ENCODE measurements at regions not wholly inside any gene's neighbourhood (a gene's known extent, or its start where the extent isn't known, plus 50 kb on each side); places are given as distances from the start of the nearest gene placed in this dataset.

DNA sequence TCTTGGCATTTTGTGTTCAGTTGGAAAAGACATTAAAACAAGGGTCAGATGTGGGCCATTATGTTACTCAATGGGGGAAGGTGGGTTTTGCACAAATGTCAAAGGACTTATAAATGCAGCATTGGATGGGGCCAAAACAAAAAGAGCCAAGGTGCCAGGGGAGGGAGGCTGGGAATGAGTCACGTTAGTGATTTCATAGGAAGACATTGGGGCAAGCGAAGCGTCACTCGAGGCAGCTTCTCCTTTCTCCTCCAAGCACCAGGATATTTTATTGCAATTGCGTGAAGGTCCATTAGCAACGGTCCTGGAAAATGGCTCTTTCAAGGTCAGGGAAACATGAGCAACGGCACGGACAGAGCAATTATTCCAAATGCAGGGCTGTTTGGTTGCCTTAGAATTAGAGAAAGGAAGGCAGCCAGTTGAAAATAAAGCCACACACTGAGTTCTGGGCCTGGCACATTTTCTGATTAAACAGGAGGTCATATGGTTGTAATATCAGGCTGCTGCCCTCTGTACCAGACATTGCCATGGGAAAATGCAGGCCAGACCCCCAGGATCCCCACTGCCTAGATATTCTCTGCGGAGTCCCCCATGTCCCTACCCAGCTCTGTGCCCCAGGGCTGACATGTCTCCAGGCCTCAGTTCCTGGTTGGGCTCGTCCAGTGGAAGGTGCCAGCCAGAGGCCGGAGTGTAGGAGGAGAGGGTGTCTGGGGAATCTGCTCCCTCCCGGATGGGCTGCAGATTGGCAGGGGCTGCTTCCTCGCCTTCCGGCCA, 63.3 kb upstream of the NANOS1 start:
- Histone ChIP-seq H3K4me1 (ENCODE audit: low read length) (no peaks in the 10 kb centered on the region), H3K9me3 (replicated peaks; ENCODE audit: insufficient read depth, low read length) (no peaks in the 10 kb centered on the region), H3K9me2 (replicated peaks; ENCODE audit: insufficient read depth, low read length) (no peaks in the 10 kb centered on the region), H4K20me1 (ENCODE audit: insufficient read depth, low read length) (no peaks in the 10 kb centered on the region), H3K4me2 (ENCODE audit: low read depth, low read length) (no peak overlapping the region), H3K36me3 (replicated peaks; ENCODE audit: insufficient read depth, low read length) (no peaks in the 10 kb centered on the region), H2AFZ (ENCODE audit: low read length) (no peak overlapping the region), H3K27me3 (replicated peaks; ENCODE audit: insufficient read depth, low read length) (no peaks in the 10 kb centered on the region), H3K4me3 (ENCODE audit: low read length) (no peak overlapping the region), H3K27ac (ENCODE audit: low read length) (no peak overlapping the region), H3F3A (ENCODE audit: insufficient read depth, low read length) (no peaks in the 10 kb centered on the region), H3K9ac (ENCODE audit: low read length) (no peak overlapping the region), H3K79me2 (ENCODE audit: low read length) (no peaks in the 10 kb centered on the region)
- no peak for DNase-seq
- TF ChIP-seq EZH2 (optimal IDR thresholded peaks at IDR 0.05; ENCODE audit: low read depth, low read length) (no peak), EZH2phosphoT487 (IDR thresholded peaks at IDR 0.05; ENCODE audit: low read length) (no peak)
- TF ChIP-seq, protein P1, sequence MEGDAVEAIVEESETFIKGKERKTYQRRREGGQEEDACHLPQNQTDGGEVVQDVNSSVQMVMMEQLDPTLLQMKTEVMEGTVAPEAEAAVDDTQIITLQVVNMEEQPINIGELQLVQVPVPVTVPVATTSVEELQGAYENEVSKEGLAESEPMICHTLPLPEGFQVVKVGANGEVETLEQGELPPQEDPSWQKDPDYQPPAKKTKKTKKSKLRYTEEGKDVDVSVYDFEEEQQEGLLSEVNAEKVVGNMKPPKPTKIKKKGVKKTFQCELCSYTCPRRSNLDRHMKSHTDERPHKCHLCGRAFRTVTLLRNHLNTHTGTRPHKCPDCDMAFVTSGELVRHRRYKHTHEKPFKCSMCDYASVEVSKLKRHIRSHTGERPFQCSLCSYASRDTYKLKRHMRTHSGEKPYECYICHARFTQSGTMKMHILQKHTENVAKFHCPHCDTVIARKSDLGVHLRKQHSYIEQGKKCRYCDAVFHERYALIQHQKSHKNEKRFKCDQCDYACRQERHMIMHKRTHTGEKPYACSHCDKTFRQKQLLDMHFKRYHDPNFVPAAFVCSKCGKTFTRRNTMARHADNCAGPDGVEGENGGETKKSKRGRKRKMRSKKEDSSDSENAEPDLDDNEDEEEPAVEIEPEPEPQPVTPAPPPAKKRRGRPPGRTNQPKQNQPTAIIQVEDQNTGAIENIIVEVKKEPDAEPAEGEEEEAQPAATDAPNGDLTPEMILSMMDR (IDR thresholded peaks at IDR 0.05; ENCODE audit: low read length) = no peak

DNA sequence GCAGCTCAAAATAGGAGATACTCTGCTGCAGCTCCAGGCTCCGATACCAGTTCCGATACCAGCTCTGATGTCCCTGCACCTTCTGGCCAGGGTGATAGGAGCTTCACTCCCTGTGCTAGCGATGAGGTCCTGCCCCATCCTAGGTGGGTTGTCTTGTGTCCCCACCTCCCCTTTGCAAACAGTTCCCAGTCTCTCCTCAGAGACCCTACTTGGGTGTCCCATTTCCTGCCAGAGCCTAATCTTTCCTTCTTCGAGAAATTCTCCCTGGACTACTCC, 62.7 kb upstream of the NANOS1 start:
- Histone ChIP-seq H3K79me2 (ENCODE audit: low read length) (no peaks in the 10 kb centered on the region), H3K9me2 (replicated peaks; ENCODE audit: insufficient read depth, low read length) (no peaks in the 10 kb centered on the region), H3K4me3 (ENCODE audit: low read length) (no peak overlapping the region), H3K27ac (ENCODE audit: low read length) (no peak overlapping the region), H3K9ac (ENCODE audit: low read length) (no peak overlapping the region), H3K27me3 (replicated peaks; ENCODE audit: insufficient read depth, low read length) (no peaks in the 10 kb centered on the region), H2AFZ (ENCODE audit: low read length) (no peak overlapping the region), H3K9me3 (replicated peaks; ENCODE audit: insufficient read depth, low read length) (no peaks in the 10 kb centered on the region), H4K20me1 (ENCODE audit: insufficient read depth, low read length) (no peaks in the 10 kb centered on the region), H3K36me3 (replicated peaks; ENCODE audit: insufficient read depth, low read length) (no peaks in the 10 kb centered on the region), H3K4me2 (ENCODE audit: low read depth, low read length) (no peak overlapping the region), H3F3A (ENCODE audit: insufficient read depth, low read length) (no peaks in the 10 kb centered on the region), H3K4me1 (ENCODE audit: low read length) (no peaks in the 10 kb centered on the region)
- TF ChIP-seq, protein P1 (IDR thresholded peaks at IDR 0.05; ENCODE audit: low read length) = no peak
- TF ChIP-seq EZH2phosphoT487 (IDR thresholded peaks at IDR 0.05; ENCODE audit: low read length) (no peak), EZH2 (optimal IDR thresholded peaks at IDR 0.05; ENCODE audit: low read depth, low read length) (no peak)
- no peak for DNase-seq

DNA sequence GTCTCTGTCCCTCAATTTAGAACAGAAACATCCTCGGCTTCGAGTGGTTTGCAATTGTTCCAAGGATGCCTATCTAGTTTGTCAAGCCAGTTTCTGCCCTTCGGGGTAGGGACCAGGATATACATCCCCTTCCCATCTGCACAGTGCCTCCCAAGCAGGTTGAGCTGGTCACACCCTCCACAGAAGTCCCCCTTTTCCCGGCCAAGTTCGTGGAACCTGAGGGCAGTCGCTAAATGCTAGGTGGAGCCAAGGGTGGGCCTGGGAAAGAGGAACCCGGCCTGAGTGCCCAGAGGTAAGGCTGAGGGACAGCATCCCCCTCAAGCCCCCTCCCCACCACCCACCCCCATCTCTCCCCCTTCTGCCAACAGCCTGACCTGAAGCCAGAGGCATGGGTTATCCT, 62.4 kb upstream of the NANOS1 start:
- H3K79me2 ChIP-seq (ENCODE audit: low read length) = no peaks in the 10 kb centered on the region

More for the DNA sequence above, 62.4 kb upstream of the NANOS1 start:
- Histone ChIP-seq H3K4me2 (ENCODE audit: low read depth, low read length) (no peak overlapping the region), H3K27ac (ENCODE audit: low read length) (no peak overlapping the region), H3K4me1 (ENCODE audit: low read length) (no peaks in the 10 kb centered on the region), H3K4me3 (ENCODE audit: low read length) (no peak overlapping the region), H3K9me3 (replicated peaks; ENCODE audit: insufficient read depth, low read length) (no peaks in the 10 kb centered on the region), H2AFZ (ENCODE audit: low read length) (no peak overlapping the region), H3K27me3 (replicated peaks; ENCODE audit: insufficient read depth, low read length) (no peaks in the 10 kb centered on the region), H3K9ac (ENCODE audit: low read length) (no peak overlapping the region), H4K20me1 (ENCODE audit: insufficient read depth, low read length) (no peaks in the 10 kb centered on the region), H3K9me2 (replicated peaks; ENCODE audit: insufficient read depth, low read length) (no peaks in the 10 kb centered on the region), H3F3A (ENCODE audit: insufficient read depth, low read length) (no peaks in the 10 kb centered on the region), H3K36me3 (replicated peaks; ENCODE audit: insufficient read depth, low read length) (no peaks in the 10 kb centered on the region)
- TF ChIP-seq, protein P1 (IDR thresholded peaks at IDR 0.05; ENCODE audit: low read length) = no peak
- TF ChIP-seq EZH2 (optimal IDR thresholded peaks at IDR 0.05; ENCODE audit: low read depth, low read length) = no peak
- no peak for TF ChIP-seq EZH2phosphoT487 (IDR thresholded peaks at IDR 0.05; ENCODE audit: low read length)
- DNase-seq = no peak
